ENCODE measurements at regions not wholly inside any gene's neighbourhood (a gene's known extent, or its start where the extent isn't known, plus 50 kb on each side); places are given as distances from the start of the nearest gene placed in this dataset.
A peak's percentile ranks its signal among the peaks of the same experiment; 100 is the strongest.

- no peak for TF ChIP-seq CTCF (IDR thresholded peaks at IDR 0.05)
- intact Hi-C loops (cut with DNase I) = no loop called here
- H3K36me3 ChIP-seq = no peaks in the 10 kb centered on the region
- no peak overlapping the region for H3K4me3 ChIP-seq
- no peaks in the 10 kb centered on the region for H3K4me1 ChIP-seq
- no peak for DNase-seq
- H3K27ac ChIP-seq = no peak overlapping the region
- H3K9me3 ChIP-seq = no peaks in the 10 kb centered on the region
- no peak overlapping the region for H3K9ac ChIP-seq (ENCODE audit: low read depth in 2 of 2, low read length in 2 of 2)
- H3K27me3 ChIP-seq = no peaks in the 10 kb centered on the region
Measured at GRCh38 chr9:107223381-107223780, 59.7 kb upstream of the RAD23B start.

GRCh38 chr9:107224252-107224651, 58.8 kb upstream of the RAD23B start:
- Histone ChIP-seq H3K4me1 (no peaks in the 10 kb centered on the region), H3K27me3 (no peaks in the 10 kb centered on the region), H3K9ac (ENCODE audit: low read depth in 2 of 2, low read length in 2 of 2) (no peak overlapping the region), H3K4me3 (no peak overlapping the region), H3K9me3 (no peaks in the 10 kb centered on the region), H3K36me3 (no peaks in the 10 kb centered on the region), H3K27ac (no peak overlapping the region)
- DNase-seq = no peak
- TF ChIP-seq CTCF (IDR thresholded peaks at IDR 0.05) = no peak
- intact Hi-C loops (cut with DNase I) = no loop called here

- Histone ChIP-seq H3K4me1 (no peaks in the 10 kb centered on the region), H3K27me3 (no peaks in the 10 kb centered on the region), H3K9me3 (no peaks in the 10 kb centered on the region), H3K4me3 (no peak overlapping the region), H3K27ac (no peak overlapping the region), H3K36me3 (no peaks in the 10 kb centered on the region), H3K9ac (ENCODE audit: low read depth in 2 of 2, low read length in 2 of 2) (no peak overlapping the region)
- no peak for TF ChIP-seq CTCF (IDR thresholded peaks at IDR 0.05)
- DNase-seq = no peak
- intact Hi-C loops (cut with DNase I) = no loop called here
Measured at GRCh38 chr9:107226421-107226820, 56.7 kb upstream of the RAD23B start.

GRCh38 chr9:107227774-107228173, 55.3 kb upstream of the RAD23B start:
- Histone ChIP-seq H3K9ac (ENCODE audit: low read depth in 2 of 2, low read length in 2 of 2) (no peak overlapping the region), H3K4me1 (no peaks in the 10 kb centered on the region), H3K4me3 (no peak overlapping the region), H3K27ac (peak overlapping the region; percentile 67), H3K36me3 (no peaks in the 10 kb centered on the region), H3K27me3 (no peaks in the 10 kb centered on the region), H3K9me3 (no peaks in the 10 kb centered on the region)
- intact Hi-C loops (cut with DNase I) = no loop called here
- DNase-seq = no peak
- TF ChIP-seq CTCF (IDR thresholded peaks at IDR 0.05) = no peak

- H3K4me3 ChIP-seq = no peak overlapping the region
- no peak for TF ChIP-seq CTCF (IDR thresholded peaks at IDR 0.05)
- H3K36me3 ChIP-seq = no peaks in the 10 kb centered on the region
- intact Hi-C loops (cut with DNase I) = no loop called here
- H3K27me3 ChIP-seq = no peaks in the 10 kb centered on the region
- no peaks in the 10 kb centered on the region for H3K9me3 ChIP-seq
- peak overlapping the region; percentile 67 for H3K27ac ChIP-seq
- DNase-seq = no peak
- peak overlapping the region in 1 of 2 donors; percentile 28 for H3K9ac ChIP-seq (ENCODE audit: low read depth in 2 of 2, low read length in 2 of 2)
- H3K4me1 ChIP-seq = no peaks in the 10 kb centered on the region
Measured at GRCh38 chr9:107228496-107229039, 54.5 kb upstream of the RAD23B start.
